Colonic mucosa (tissue), 4 donors: ENCODE measurements at regions not wholly inside any gene's neighbourhood (a gene's known extent, or its start where the extent isn't known, plus 50 kb on each side); places are given as distances from the start of the nearest gene placed in this dataset.

Experiments used
- DNase-seq: peaks from one replicate; pipeline ENCODE4 v3.0.0-alpha.2; 2020
- H3K27ac ChIP-seq: fragments of 200-600 bp; one replicate; pipeline ENCODE4 v1.8.0; 2021
- H3K27me3 ChIP-seq: fragments of 200-600 bp; one replicate; pipeline ENCODE4 v1.8.0; 2021
- H3K36me3 ChIP-seq: fragments of 200-600 bp; one replicate; pipeline ENCODE4 v1.8.0; 2021
- H3K4me1 ChIP-seq: fragments of 200-600 bp; one replicate; pipeline ENCODE4 v1.8.0; 2021; ENCODE audit warnings: mild to moderate bottlenecking
- H3K4me3 ChIP-seq: fragments of 200-600 bp; one replicate; pipeline ENCODE4 v1.8.0; 2021
- H3K9ac ChIP-seq, 2 donors: one replicate each; pipeline ENCODE4 v1.7.0; 2013; ENCODE audit warnings: control low read depth in 2 of 2, low read depth in 2 of 2, low read length in 2 of 2
- H3K9me3 ChIP-seq: fragments of 200-600 bp; one replicate; pipeline ENCODE4 v1.8.0; 2021
- intact Hi-C: fragments of 100-400 bp; cut with DNase I; formaldehyde crosslinking; loops from one replicate; pipeline ENCODE4 v1.14.1; 2022
- TF ChIP-seq, protein P1 (sequence below): fragments of 200-600 bp; IDR thresholded peaks from one replicate; pipeline ENCODE4 v1.8.0; 2022; ENCODE audit warnings: antibody characterized with exemption, mild to moderate bottlenecking
- donor health status: healthy.
- donor health status: DM: no; HTN: no; CAD: no.
- donor health status: DM: no; HTN: no; CAD: no.

DNA sequence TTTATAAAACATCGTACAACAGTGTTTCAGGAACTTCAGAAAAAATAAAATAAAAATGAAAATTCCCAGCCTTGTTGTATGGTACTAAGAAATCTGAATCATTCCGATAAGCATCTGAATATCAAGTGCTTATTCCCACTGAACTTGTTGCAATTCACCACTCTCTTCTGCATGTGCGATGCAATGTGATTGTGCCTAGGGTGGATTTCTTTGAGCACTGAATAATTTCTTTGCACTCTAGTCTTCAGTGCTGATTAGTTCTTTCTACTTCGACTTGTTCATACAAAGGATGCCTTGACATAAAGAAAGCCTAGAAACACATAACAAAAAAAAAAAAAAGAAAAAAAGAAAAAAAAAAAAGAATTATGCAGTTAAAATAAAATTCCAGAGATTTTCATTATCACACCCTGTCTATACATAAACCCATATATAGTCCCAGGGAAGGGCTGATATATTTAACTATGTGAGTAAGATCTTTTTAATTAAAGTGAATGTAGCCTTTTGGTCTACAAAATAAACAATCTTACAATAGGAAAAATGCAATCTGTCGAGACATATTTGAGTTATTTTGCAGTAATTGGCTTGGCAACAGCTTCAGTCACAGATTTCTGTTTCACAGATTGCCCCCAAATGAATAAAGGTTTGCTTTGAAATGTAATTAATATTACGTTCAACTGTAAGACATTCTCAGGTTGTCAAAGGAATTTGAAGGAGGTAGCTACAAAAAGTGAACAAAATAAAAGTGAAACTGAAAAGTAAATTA, 1118.9 kb upstream of the CELF2 start:
- Histone ChIP-seq H3K9me3 (no peaks in the 10 kb centered on the region), H3K9ac (no peak overlapping the region), H3K36me3 (no peaks in the 10 kb centered on the region), H3K27ac (no peak overlapping the region), H3K27me3 (no peaks in the 10 kb centered on the region), H3K4me1 (no peaks in the 10 kb centered on the region), H3K4me3 (no peak overlapping the region)
- no peak for DNase-seq
- TF ChIP-seq, protein P1, sequence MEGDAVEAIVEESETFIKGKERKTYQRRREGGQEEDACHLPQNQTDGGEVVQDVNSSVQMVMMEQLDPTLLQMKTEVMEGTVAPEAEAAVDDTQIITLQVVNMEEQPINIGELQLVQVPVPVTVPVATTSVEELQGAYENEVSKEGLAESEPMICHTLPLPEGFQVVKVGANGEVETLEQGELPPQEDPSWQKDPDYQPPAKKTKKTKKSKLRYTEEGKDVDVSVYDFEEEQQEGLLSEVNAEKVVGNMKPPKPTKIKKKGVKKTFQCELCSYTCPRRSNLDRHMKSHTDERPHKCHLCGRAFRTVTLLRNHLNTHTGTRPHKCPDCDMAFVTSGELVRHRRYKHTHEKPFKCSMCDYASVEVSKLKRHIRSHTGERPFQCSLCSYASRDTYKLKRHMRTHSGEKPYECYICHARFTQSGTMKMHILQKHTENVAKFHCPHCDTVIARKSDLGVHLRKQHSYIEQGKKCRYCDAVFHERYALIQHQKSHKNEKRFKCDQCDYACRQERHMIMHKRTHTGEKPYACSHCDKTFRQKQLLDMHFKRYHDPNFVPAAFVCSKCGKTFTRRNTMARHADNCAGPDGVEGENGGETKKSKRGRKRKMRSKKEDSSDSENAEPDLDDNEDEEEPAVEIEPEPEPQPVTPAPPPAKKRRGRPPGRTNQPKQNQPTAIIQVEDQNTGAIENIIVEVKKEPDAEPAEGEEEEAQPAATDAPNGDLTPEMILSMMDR: no peak
- intact Hi-C loops: no loop called here

DNA sequence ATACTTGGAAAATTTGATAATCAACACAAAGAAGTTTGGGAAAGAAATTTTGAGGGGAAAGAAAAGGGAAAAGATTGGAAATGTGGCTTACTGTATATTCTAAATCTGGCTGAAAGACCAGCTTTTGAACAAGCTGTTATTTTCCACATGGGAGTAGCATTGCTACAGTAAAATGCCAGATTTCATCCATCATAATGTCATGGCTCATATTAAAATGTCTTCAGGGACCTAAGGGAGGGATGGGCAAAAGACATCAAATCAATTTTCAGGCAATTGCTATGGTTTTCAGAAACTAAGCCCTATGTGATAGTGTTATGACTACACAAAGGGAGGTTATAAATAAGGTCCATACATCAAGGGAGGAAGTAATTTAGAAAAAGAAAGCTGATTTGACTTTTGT, 1116.9 kb upstream of the CELF2 start:
- TF ChIP-seq, protein P1: no peak
- Histone ChIP-seq H3K27ac (no peak overlapping the region), H3K36me3 (no peaks in the 10 kb centered on the region), H3K27me3 (no peaks in the 10 kb centered on the region), H3K9me3 (no peaks in the 10 kb centered on the region), H3K4me1 (no peaks in the 10 kb centered on the region), H3K4me3 (no peak overlapping the region), H3K9ac (no peak overlapping the region)
- DNase-seq: no peak
- intact Hi-C loops: no loop called here

DNA sequence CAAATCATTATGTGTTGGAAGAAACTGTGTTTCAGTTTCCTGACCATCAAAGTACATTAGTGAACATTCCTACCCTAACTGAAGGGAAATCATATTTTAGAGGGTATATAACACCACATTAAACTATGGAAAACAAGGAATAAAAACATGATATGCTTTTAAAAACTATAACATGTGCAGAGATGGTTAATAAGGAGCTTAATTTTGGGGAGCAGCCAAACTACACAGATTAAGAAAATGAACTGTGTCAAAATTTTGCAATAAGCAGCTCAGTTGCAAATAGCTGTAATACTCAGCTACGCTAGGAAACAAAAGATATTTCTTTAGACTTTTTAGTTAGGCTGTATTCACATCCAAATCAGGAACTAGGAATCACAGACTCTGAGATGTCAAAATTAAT, 1115.7 kb upstream of the CELF2 start:
- H3K4me1 ChIP-seq: no peaks in the 10 kb centered on the region
- intact Hi-C loops: no loop called here

DNA sequence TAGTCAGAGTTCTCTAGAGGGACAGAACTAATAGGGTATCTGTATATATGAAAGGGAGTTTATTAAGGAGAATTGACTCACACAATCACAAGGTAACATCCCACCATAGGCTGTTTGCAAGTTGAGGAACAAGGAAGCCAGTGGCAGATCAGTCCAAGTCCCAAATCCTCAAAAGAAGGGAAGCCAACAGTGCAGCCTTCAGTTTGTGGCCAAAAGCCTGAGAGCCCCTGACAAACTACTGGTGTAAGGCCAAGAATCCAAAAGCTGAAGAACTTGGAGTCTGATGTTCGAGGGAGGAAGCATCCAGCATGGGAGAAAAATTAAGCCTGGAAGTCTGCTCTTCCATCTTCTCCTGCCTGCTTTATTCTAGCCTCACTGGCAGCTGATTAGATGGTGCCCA, 1107.2 kb upstream of the CELF2 start:
- intact Hi-C loops: no loop called here
- Histone ChIP-seq H3K4me1 (no peaks in the 10 kb centered on the region), H3K9ac (no peak overlapping the region), H3K27ac (no peak overlapping the region), H3K9me3 (no peaks in the 10 kb centered on the region), H3K4me3 (no peak overlapping the region), H3K27me3 (no peaks in the 10 kb centered on the region), H3K36me3 (no peaks in the 10 kb centered on the region)
- no peak for DNase-seq
- TF ChIP-seq, protein P1: no peak

More for the DNA sequence above, 1115.7 kb upstream of the CELF2 start:
- H3K36me3 ChIP-seq: no peaks in the 10 kb centered on the region
- TF ChIP-seq, protein P1: no peak
- DNase-seq: no peak
- no peaks in the 10 kb centered on the region for H3K9me3 ChIP-seq
- H3K9ac ChIP-seq: no peak overlapping the region
- no peak overlapping the region for H3K4me3 ChIP-seq
- no peak overlapping the region for H3K27ac ChIP-seq
- H3K27me3 ChIP-seq: no peaks in the 10 kb centered on the region

DNA sequence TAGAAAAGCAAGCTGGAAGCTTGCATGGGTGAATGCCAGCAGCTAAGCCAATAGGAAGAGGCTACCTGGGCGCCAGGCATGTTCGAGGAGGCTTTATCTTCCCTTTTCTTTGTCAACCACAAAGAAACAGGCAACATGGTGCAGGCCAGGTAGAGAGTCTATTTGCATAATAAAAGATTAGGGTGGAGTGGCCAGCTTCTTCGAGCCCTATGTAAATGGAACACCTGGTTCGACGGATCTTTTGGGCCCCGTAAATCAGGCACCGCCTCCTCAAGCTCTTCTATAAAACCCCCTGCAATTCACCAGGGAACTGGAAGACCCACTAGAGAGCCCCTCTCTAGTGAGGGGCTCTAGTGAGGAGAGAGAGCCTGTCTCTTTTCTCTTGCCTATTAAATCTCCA, 1106.2 kb upstream of the CELF2 start:
- intact Hi-C loops: no loop called here
- Histone ChIP-seq H3K27ac (no peak overlapping the region), H3K36me3 (no peaks in the 10 kb centered on the region), H3K4me3 (no peak overlapping the region), H3K27me3 (no peaks in the 10 kb centered on the region), H3K9ac (no peak overlapping the region), H3K9me3 (no peaks in the 10 kb centered on the region), H3K4me1 (no peaks in the 10 kb centered on the region)
- DNase-seq: no peak
- TF ChIP-seq, protein P1: no peak
